Immature natural killer cell (primary cell): ENCODE measurements at regions not wholly inside any gene's neighbourhood (a gene's known extent, or its start where the extent isn't known, plus 50 kb on each side); places are given as distances from the start of the nearest gene placed in this dataset.

Experiments
- DNase-seq, 3 donors: peaks; one replicate each; pipeline ENCODE4 v3.0.0; 2022; ENCODE audit warnings: mixed read lengths in 1 of 3
- H3K27ac Mint-ChIP-seq, 6 donors: one replicate each; pipeline ENCODE4 v1.8.0; 2020; ENCODE audit warnings: mixed read lengths in 6 of 6, mild to moderate bottlenecking in 5 of 6, inconsistent platforms in 4 of 6, moderate library complexity in 3 of 6
- H3K27me3 Mint-ChIP-seq, 3 donors: one replicate each; pipeline ENCODE4 v1.8.0; 2020 to 2021; ENCODE audit warnings: low read depth in 3 of 3, mild to moderate bottlenecking in 3 of 3, mixed read lengths in 3 of 3, moderate library complexity in 3 of 3, inconsistent platforms in 1 of 3
- H3K36me3 Mint-ChIP-seq, 3 donors: one replicate each; pipeline ENCODE4 v1.8.0; 2020; ENCODE audit warnings: mixed read lengths in 3 of 3, inconsistent platforms in 2 of 3, mild to moderate bottlenecking in 2 of 3
- H3K4me1 Mint-ChIP-seq, 2 donors: one replicate each; pipeline ENCODE4 v1.8.0; 2020; ENCODE audit warnings: inconsistent platforms in 2 of 2, mild to moderate bottlenecking in 2 of 2, mixed read lengths in 2 of 2, moderate library complexity in 1 of 2
- H3K4me3 Mint-ChIP-seq, 5 donors: one replicate each; pipeline ENCODE4 v1.8.0; 2020; ENCODE audit warnings: mild to moderate bottlenecking in 5 of 5, mixed read lengths in 5 of 5, inconsistent platforms in 3 of 5, moderate library complexity in 3 of 5
- H3K9me3 Mint-ChIP-seq, 6 donors: one replicate each; pipeline ENCODE4 v1.8.0; 2020; ENCODE audit warnings: mild to moderate bottlenecking in 6 of 6, mixed read lengths in 6 of 6, inconsistent platforms in 4 of 6, moderate library complexity in 3 of 6

- no peak overlapping the region for H3K4me3 Mint-ChIP-seq
- no peaks in the 10 kb centered on the region for H3K9me3 Mint-ChIP-seq
- H3K36me3 Mint-ChIP-seq: no peaks in the 10 kb centered on the region
- no peaks in the 10 kb centered on the region for H3K4me1 Mint-ChIP-seq
- DNase-seq: no peak
- no peak overlapping the region for H3K27ac Mint-ChIP-seq
- H3K27me3 Mint-ChIP-seq: peaks cover 0 to 12% (median 2%) of the 10 kb centered on the region in 3 donors
Observed at GRCh38 chr5:74083096-74083791, 457.2 kb downstream of the ARHGEF28 start.

- Mint-ChIP-seq H3K9me3 (no peaks in the 10 kb centered on the region), H3K27ac (no peak overlapping the region), H3K4me3 (no peak overlapping the region), H3K36me3 (no peaks in the 10 kb centered on the region), H3K27me3 (peaks cover 0 to 10% (median 3%) of the 10 kb centered on the region in 3 donors), H3K4me1 (no peaks in the 10 kb centered on the region)
- no peak for DNase-seq
Observed at GRCh38 chr5:74082512-74083055, 456.6 kb downstream of the ARHGEF28 start.

- Mint-ChIP-seq H3K4me3 (no peak overlapping the region), H3K9me3 (no peaks in the 10 kb centered on the region), H3K27me3 (peaks cover 3 to 7% (median 6%) of the 10 kb centered on the region in 3 donors), H3K36me3 (no peaks in the 10 kb centered on the region), H3K27ac (no peak overlapping the region), H3K4me1 (no peaks in the 10 kb centered on the region)
- DNase-seq: no peak
Observed at GRCh38 chr5:74081126-74081525, 455.1 kb downstream of the ARHGEF28 start.

- Mint-ChIP-seq H3K36me3 (no peaks in the 10 kb centered on the region), H3K9me3 (no peaks in the 10 kb centered on the region), H3K4me3 (no peak overlapping the region), H3K4me1 (no peaks in the 10 kb centered on the region), H3K27me3 (peaks cover 1 to 7% (median 6%) of the 10 kb centered on the region in 3 donors), H3K27ac (no peak overlapping the region)
- no peak for DNase-seq
Observed at GRCh38 chr5:74079971-74080556, 454.1 kb downstream of the ARHGEF28 start.

- no peak for DNase-seq
- H3K27me3 Mint-ChIP-seq: peaks cover 0 to 6% (median 1%) of the 10 kb centered on the region in 3 donors
- no peaks in the 10 kb centered on the region for H3K36me3 Mint-ChIP-seq
- H3K4me3 Mint-ChIP-seq: no peak overlapping the region
- H3K27ac Mint-ChIP-seq: no peak overlapping the region
- no peaks in the 10 kb centered on the region for H3K4me1 Mint-ChIP-seq
- H3K9me3 Mint-ChIP-seq: no peaks in the 10 kb centered on the region
Observed at GRCh38 chr5:74075501-74076484, 449.8 kb downstream of the ARHGEF28 start.

GRCh38 chr5:74074111-74074510, 448.1 kb downstream of the ARHGEF28 start:
- no peak overlapping the region for H3K27ac Mint-ChIP-seq
- no peaks in the 10 kb centered on the region for H3K9me3 Mint-ChIP-seq
- peaks cover 0 to 6% (median 3%) of the 10 kb centered on the region in 3 donors for H3K27me3 Mint-ChIP-seq
- H3K4me3 Mint-ChIP-seq: no peak overlapping the region
- H3K4me1 Mint-ChIP-seq: no peaks in the 10 kb centered on the region
- no peaks in the 10 kb centered on the region for H3K36me3 Mint-ChIP-seq
- no peak for DNase-seq

- H3K27ac Mint-ChIP-seq: no peak overlapping the region
- no peaks in the 10 kb centered on the region for H3K36me3 Mint-ChIP-seq
- H3K4me3 Mint-ChIP-seq: no peak overlapping the region
- H3K9me3 Mint-ChIP-seq: no peaks in the 10 kb centered on the region
- DNase-seq: no peak
- H3K27me3 Mint-ChIP-seq: peaks cover 0 to 6% (median 3%) of the 10 kb centered on the region in 3 donors
- H3K4me1 Mint-ChIP-seq: no peaks in the 10 kb centered on the region
Observed at GRCh38 chr5:74073257-74073656, 447.3 kb downstream of the ARHGEF28 start.

GRCh38 chr5:74072646-74073045, 446.6 kb downstream of the ARHGEF28 start:
- H3K4me1 Mint-ChIP-seq: no peaks in the 10 kb centered on the region
- no peak overlapping the region for H3K27ac Mint-ChIP-seq

GRCh38 chr5:74070766-74071165, 444.8 kb downstream of the ARHGEF28 start:
- Mint-ChIP-seq H3K9me3 (no peaks in the 10 kb centered on the region), H3K36me3 (no peaks in the 10 kb centered on the region), H3K4me1 (no peaks in the 10 kb centered on the region), H3K27me3 (peaks cover 0 to 2% (median 0%) of the 10 kb centered on the region in 3 donors), H3K27ac (no peak overlapping the region), H3K4me3 (no peak overlapping the region)
- no peak for DNase-seq

More at GRCh38 chr5:74072646-74073045, 446.6 kb downstream of the ARHGEF28 start:
- no peaks in the 10 kb centered on the region for H3K9me3 Mint-ChIP-seq
- no peaks in the 10 kb centered on the region for H3K36me3 Mint-ChIP-seq
- H3K4me3 Mint-ChIP-seq: no peak overlapping the region
- DNase-seq: no peak
- H3K27me3 Mint-ChIP-seq: peaks cover 0 to 6% (median 2%) of the 10 kb centered on the region in 3 donors

- H3K4me3 Mint-ChIP-seq: no peak overlapping the region
- DNase-seq: no peak
- no peaks in the 10 kb centered on the region for H3K9me3 Mint-ChIP-seq
- no peaks in the 10 kb centered on the region for H3K4me1 Mint-ChIP-seq
- no peaks in the 10 kb centered on the region for H3K36me3 Mint-ChIP-seq
- H3K27me3 Mint-ChIP-seq: peaks cover 0 to 2% (median 0%) of the 10 kb centered on the region in 3 donors
- no peak overlapping the region for H3K27ac Mint-ChIP-seq
Observed at GRCh38 chr5:74069741-74070140, 443.7 kb downstream of the ARHGEF28 start.

GRCh38 chr5:74067748-74068541, 441.9 kb downstream of the ARHGEF28 start:
- Mint-ChIP-seq H3K9me3 (no peaks in the 10 kb centered on the region), H3K4me3 (no peak overlapping the region), H3K27me3 (peaks cover 0 to 2% (median 0%) of the 10 kb centered on the region in 3 donors), H3K36me3 (no peaks in the 10 kb centered on the region), H3K27ac (no peak overlapping the region), H3K4me1 (no peaks in the 10 kb centered on the region)
- no peak for DNase-seq

GRCh38 chr5:74064911-74065310, 438.9 kb downstream of the ARHGEF28 start:
- no peak for DNase-seq
- no peaks in the 10 kb centered on the region for H3K9me3 Mint-ChIP-seq
- peaks cover 0 to 2% (median 0%) of the 10 kb centered on the region in 3 donors for H3K27me3 Mint-ChIP-seq
- no peak overlapping the region for H3K4me3 Mint-ChIP-seq
- H3K27ac Mint-ChIP-seq: no peak overlapping the region
- H3K36me3 Mint-ChIP-seq: no peaks in the 10 kb centered on the region
- H3K4me1 Mint-ChIP-seq: no peaks in the 10 kb centered on the region

GRCh38 chr5:74064225-74064624, 438.2 kb downstream of the ARHGEF28 start:
- Mint-ChIP-seq H3K4me3 (no peak overlapping the region), H3K36me3 (no peaks in the 10 kb centered on the region), H3K27me3 (peaks cover 0 to 2% (median 0%) of the 10 kb centered on the region in 3 donors), H3K4me1 (no peaks in the 10 kb centered on the region), H3K27ac (no peak overlapping the region), H3K9me3 (no peaks in the 10 kb centered on the region)
- DNase-seq: no peak
